OCI-LY7 (cell line): ENCODE measurements at regions not wholly inside any gene's neighbourhood (a gene's known extent, or its start where the extent isn't known, plus 50 kb on each side); places are given as distances from the start of the nearest gene placed in this dataset.
"Not testable (repeated sequence)": the region's sequence is repeated elsewhere in the genome, so short reads cannot be mapped to it uniquely, and the experiment has no call there.

Experiments
- BruUV-seq: library from RNA; stranded (reverse); fragments of 400-500 nt; replicated peaks from 2 replicates; lab custom pipeline; 2021; lab: Mats Ljungman, UMichigan
- CTCF ChIA-PET: fragments of 300-600 bp; sonication (Branson Sonifier 250); formaldehyde crosslinking; loops from one replicate; lab custom pipeline; 2022; ENCODE audit warnings: antibody characterized with exemption; ENCODE audit not compliant: unreplicated experiment; lab: Charles Lee
- POLR2A ChIA-PET: fragments of 300-600 bp; sonication (Branson Sonifier 250); formaldehyde crosslinking; loops from one replicate; lab custom pipeline; 2022; ENCODE audit warnings: antibody characterized with exemption; lab: Charles Lee
- DNase-seq: peaks from one replicate; pipeline ENCODE4 v3.0.0-alpha.2; 2015; ENCODE audit warnings: low spot score
- H2AFZ ChIP-seq: fragments of 200-600 bp; sonication (generic), shearing (Covaris generic); 2 replicates; pipeline ENCODE4 v1.6.1; 2014; ENCODE audit warnings: mild to moderate bottlenecking, antibody characterized with exemption, low read length, moderate library complexity
- H3K27ac ChIP-seq: fragments of 200-600 bp; sonication (generic); 2 replicates; pipeline ENCODE4 v1.5.1; 2014; ENCODE audit warnings: mixed run types, low read depth, mild to moderate bottlenecking, moderate library complexity, low read length, inconsistent platforms; ENCODE audit not compliant: poor library complexity, severe bottlenecking
- H3K36me3 ChIP-seq: fragments of 200-600 bp; sonication (generic); 2 replicates; pipeline ENCODE4 v1.6.1; 2014; ENCODE audit warnings: mild to moderate bottlenecking, antibody characterized with exemption, low read length, moderate library complexity, mixed read lengths; ENCODE audit not compliant: insufficient read depth
- H3K4me1 ChIP-seq: fragments of 200-600 bp; sonication (generic); 2 replicates; pipeline ENCODE4 v1.5.1; 2014; ENCODE audit warnings: mild to moderate bottlenecking, low read length; ENCODE audit not compliant: insufficient read depth, poor library complexity, severe bottlenecking
- H3K4me2 ChIP-seq: fragments of 200-600 bp; sonication (generic); 2 replicates; pipeline ENCODE4 v1.6.1; 2014; ENCODE audit warnings: mild to moderate bottlenecking, low read length
- H3K4me3 ChIP-seq: fragments of 200-600 bp; sonication (generic); 2 replicates; pipeline ENCODE4 v1.5.1; 2014; ENCODE audit warnings: mild to moderate bottlenecking, low read depth, low read length; ENCODE audit not compliant: poor library complexity, severe bottlenecking
- H3K79me2 ChIP-seq: fragments of 200-600 bp; sonication (generic); 2 replicates; pipeline ENCODE4 v1.6.1; 2016; ENCODE audit warnings: low read depth, mild to moderate bottlenecking, low read length, moderate library complexity, mixed read lengths; ENCODE audit not compliant: insufficient read depth
- H3K9me2 ChIP-seq: fragments of 200-600 bp; sonication (generic); 2 replicates; pipeline ENCODE4 v1.6.1; 2016; ENCODE audit warnings: mild to moderate bottlenecking, low read length, mixed read lengths; ENCODE audit not compliant: insufficient read depth
- H3K9me3 ChIP-seq: fragments of 200-600 bp; sonication (generic); 2 replicates; pipeline ENCODE4 v1.6.1; 2014; ENCODE audit warnings: mild to moderate bottlenecking, mixed run types, low read length, mixed read lengths
- H4K20me1 ChIP-seq: fragments of 200-600 bp; sonication (generic); 2 replicates; pipeline ENCODE4 v1.6.1; 2014; ENCODE audit warnings: mild to moderate bottlenecking, antibody characterized with exemption, low read length, moderate library complexity, mixed read lengths; ENCODE audit not compliant: insufficient read depth
- CTCF ChIP-seq: fragments of 200-600 bp; sonication (generic); conservative IDR thresholded peaks from 2 replicates; pipeline ENCODE4 v1.5.1; 2014; ENCODE audit warnings: mild to moderate bottlenecking, antibody characterized with exemption, low read length, moderate library complexity, mixed read lengths
- EZH2phosphoT487 ChIP-seq: fragments of 200-600 bp; sonication (generic); IDR thresholded peaks from 2 replicates; pipeline ENCODE4 v1.6.1; 2018; ENCODE audit warnings: low read depth, borderline replicate concordance, mild to moderate bottlenecking, mixed run types, antibody characterized with exemption, low read length, moderate library complexity, mixed read lengths
- intact Hi-C: fragments of 100-400 bp; cut with micrococcal nuclease; formaldehyde crosslinking; loops from one replicate; pipeline ENCODE4 v1.10.0; 2022; ENCODE audit not compliant: unreplicated experiment

GRCh38 chr6:27040244-27041042 is 207.1 kb upstream of the PRSS16 start:
- no peak overlapping the region for H3K4me3 ChIP-seq
- no peak overlapping the region for H2AFZ ChIP-seq
- intact Hi-C loops = no loop called here

DNA sequence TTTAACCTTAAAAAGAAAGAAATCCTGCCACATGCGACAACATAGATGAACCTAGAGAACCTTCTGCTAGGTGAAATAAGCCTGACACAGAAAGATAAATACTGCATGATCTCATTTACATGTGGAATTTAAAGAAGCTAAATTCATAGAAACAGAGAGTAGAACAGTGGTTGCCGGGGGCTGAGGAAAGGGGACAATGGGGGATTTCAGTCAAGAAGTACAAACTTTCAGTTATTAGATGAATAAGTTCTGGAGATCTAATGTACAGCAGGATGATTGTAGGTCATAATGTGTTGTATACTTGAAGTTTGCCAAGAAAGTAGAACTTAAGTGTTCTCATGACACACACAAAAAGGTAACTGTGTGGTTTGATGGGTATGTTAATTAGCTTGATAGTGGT is 204.3 kb upstream of the PRSS16 start:
- H3K9me3 ChIP-seq = 0 out of 2 replicates have a peak, but pooled peaks cover 5% of the 10 kb centered on the region
- no peak overlapping the region for H3K4me2 ChIP-seq
- no peaks in the 10 kb centered on the region for H3K4me1 ChIP-seq
- no peak overlapping the region for H3K27ac ChIP-seq
- BruUV-seq = no TSS peak
- no peaks in the 10 kb centered on the region for H3K36me3 ChIP-seq
- no peak overlapping the region for H3K4me3 ChIP-seq
- H3K79me2 ChIP-seq = no peaks in the 10 kb centered on the region
- TF ChIP-seq EZH2phosphoT487 (no peak), CTCF (no peak)
- H3K9me2 ChIP-seq = no peaks in the 10 kb centered on the region
- DNase-seq = no peak
- H4K20me1 ChIP-seq = no peaks in the 10 kb centered on the region
- intact Hi-C loops = no loop called here
- ChIA-PET CTCF (no interaction called here), POLR2A (no interaction called here)
- H2AFZ ChIP-seq = no peak overlapping the region

More at GRCh38 chr6:27040244-27041042, 207.1 kb upstream of the PRSS16 start:
- no peak overlapping the region for H3K4me2 ChIP-seq
- BruUV-seq = no TSS peak
- TF ChIP-seq CTCF = no peak
- no peak for TF ChIP-seq EZH2phosphoT487
- ChIA-PET CTCF (no interaction called here), POLR2A (no interaction called here)
- no peaks in the 10 kb centered on the region for H3K9me2 ChIP-seq
- no peaks in the 10 kb centered on the region for H3K79me2 ChIP-seq
- no peaks in the 10 kb centered on the region for H4K20me1 ChIP-seq
- DNase-seq = no peak
- no peaks in the 10 kb centered on the region for H3K4me1 ChIP-seq
- no peak overlapping the region for H3K27ac ChIP-seq
- H3K9me3 ChIP-seq = no peaks in the 10 kb centered on the region
- H3K36me3 ChIP-seq = no peaks in the 10 kb centered on the region

- POLR2A ChIA-PET, H4K20me1 ChIP-seq, H3K9me3 ChIP-seq, H3K4me2 ChIP-seq, H3K36me3 ChIP-seq, H3K79me2 ChIP-seq, intact Hi-C loops, CTCF ChIA-PET, H3K9me2 ChIP-seq, BruUV-seq, H2AFZ ChIP-seq, H3K27ac ChIP-seq, H3K4me3 ChIP-seq, DNase-seq, H3K4me1 ChIP-seq: not testable (repeated sequence)
Measured at GRCh38 chr6:27045131-27045530, 202.4 kb upstream of the PRSS16 start.

GRCh38 chr6:27047725-27048124 is 199.8 kb upstream of the PRSS16 start:
- intact Hi-C loops, DNase-seq, H3K4me2 ChIP-seq, H3K27ac ChIP-seq, BruUV-seq, CTCF ChIA-PET, H3K79me2 ChIP-seq, H2AFZ ChIP-seq, H3K9me2 ChIP-seq, POLR2A ChIA-PET, H3K36me3 ChIP-seq, H3K9me3 ChIP-seq, H3K4me1 ChIP-seq, H3K4me3 ChIP-seq, H4K20me1 ChIP-seq: not testable (repeated sequence)
